AG09309 (cell line): ENCODE measurements at regions not wholly inside any gene's neighbourhood (a gene's known extent, or its start where the extent isn't known, plus 50 kb on each side); places are given as distances from the start of the nearest gene placed in this dataset.

Experiments used
- DNase-seq: peaks from one replicate; pipeline ENCODE4 v3.0.0-alpha.2; 2010; ENCODE audit warnings: low read depth
- H3K4me3 ChIP-seq: 2 replicates; pipeline ENCODE4 v1.5.1; 2011; ENCODE audit warnings: mild to moderate bottlenecking, low read depth, low read length, moderate library complexity; ENCODE audit not compliant: control insufficient read depth
- TF ChIP-seq, protein P1 (sequence below): IDR thresholded peaks from 2 replicates; pipeline ENCODE4 v1.5.1; 2011; ENCODE audit warnings: mild to moderate bottlenecking, low read depth, low read length, inconsistent platforms; ENCODE audit not compliant: insufficient read depth, control insufficient read depth; ENCODE audit errors: missing control alignments

DNA sequence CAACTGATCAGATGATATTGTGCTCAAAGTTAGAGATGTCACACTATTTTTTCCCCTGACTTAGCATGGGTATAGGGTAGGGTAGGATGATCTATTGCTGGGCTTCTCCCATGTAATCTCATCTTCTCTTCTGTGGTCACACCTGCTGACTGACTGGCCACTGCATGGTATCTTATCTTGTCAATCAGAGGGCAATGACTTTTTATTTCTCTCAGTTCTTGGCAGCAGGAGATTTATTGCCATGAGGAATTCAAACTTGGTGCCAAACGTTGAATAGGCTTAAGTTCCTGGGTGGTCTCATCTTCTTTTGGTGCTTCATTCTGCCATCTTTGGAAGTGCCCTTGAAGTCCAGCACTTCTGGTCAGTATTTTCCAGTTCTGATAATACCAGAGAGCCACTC lies 226.4 kb upstream of the POGK start:
- TF ChIP-seq, protein P1, sequence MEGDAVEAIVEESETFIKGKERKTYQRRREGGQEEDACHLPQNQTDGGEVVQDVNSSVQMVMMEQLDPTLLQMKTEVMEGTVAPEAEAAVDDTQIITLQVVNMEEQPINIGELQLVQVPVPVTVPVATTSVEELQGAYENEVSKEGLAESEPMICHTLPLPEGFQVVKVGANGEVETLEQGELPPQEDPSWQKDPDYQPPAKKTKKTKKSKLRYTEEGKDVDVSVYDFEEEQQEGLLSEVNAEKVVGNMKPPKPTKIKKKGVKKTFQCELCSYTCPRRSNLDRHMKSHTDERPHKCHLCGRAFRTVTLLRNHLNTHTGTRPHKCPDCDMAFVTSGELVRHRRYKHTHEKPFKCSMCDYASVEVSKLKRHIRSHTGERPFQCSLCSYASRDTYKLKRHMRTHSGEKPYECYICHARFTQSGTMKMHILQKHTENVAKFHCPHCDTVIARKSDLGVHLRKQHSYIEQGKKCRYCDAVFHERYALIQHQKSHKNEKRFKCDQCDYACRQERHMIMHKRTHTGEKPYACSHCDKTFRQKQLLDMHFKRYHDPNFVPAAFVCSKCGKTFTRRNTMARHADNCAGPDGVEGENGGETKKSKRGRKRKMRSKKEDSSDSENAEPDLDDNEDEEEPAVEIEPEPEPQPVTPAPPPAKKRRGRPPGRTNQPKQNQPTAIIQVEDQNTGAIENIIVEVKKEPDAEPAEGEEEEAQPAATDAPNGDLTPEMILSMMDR, result no peak
- no peak overlapping the region for H3K4me3 ChIP-seq
- no peak for DNase-seq

DNA sequence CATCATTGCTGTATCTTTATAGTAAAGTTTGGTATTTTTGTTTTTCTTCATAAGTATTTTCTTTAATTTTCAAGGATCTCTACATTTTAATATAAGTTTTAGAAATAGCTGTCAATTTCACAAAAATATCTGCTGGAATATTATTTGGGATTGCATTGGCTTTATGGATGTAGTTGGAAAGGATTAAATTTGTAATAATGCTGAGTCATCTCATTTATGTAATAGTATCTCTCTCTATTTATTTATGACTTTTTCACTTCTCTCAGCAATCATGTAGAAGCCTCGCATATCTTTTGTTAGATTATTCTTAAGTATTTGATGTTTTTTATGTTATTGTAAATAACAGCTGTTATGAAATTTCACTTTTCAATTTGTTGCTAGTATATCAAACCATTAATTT lies 223.1 kb upstream of the POGK start:
- TF ChIP-seq, protein P1, result no peak
- H3K4me3 ChIP-seq, result no peak overlapping the region
- DNase-seq, result no peak

DNA sequence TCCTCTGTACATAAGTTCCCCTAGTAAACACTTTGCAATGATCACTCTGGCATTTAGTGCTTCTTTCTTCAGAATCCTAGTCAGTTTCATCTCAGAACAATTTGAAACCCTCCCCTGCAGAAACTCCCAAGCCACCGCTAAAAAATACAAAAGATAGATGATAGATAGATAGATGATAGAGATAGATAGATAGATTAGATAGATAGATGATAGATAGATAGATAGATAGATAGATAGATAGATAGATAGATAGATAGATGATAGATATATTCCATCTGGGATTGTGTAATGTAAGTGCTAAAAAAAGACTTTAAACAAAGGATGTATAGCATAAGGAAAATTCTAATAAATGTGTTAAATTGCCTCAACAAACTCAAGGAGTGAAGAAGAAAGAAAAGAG lies 212.6 kb upstream of the POGK start:
- TF ChIP-seq, protein P1, result no peak
- no peak for DNase-seq
- H3K4me3 ChIP-seq, result no peak overlapping the region

DNA sequence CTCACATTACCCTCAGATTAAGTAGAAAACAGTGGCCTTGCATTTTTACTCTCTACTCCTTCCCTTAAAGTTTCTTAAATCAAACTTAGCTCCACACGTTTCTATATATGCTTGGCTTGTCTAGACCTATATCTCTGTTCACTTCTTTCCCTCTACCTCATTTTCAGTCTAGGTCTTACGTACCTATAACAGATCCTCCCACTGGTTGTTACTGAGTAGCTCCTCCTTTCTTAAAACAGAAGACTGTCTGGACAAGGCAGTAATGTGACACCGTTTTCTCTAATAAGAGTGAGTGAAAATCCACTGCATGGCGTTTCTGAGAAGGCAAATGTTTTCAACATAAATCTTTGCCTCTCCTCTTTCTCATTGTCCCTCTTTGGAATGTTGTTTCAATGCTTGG lies 211.7 kb upstream of the POGK start:
- TF ChIP-seq, protein P1, result no peak
- no peak for DNase-seq
- no peak overlapping the region for H3K4me3 ChIP-seq

DNA sequence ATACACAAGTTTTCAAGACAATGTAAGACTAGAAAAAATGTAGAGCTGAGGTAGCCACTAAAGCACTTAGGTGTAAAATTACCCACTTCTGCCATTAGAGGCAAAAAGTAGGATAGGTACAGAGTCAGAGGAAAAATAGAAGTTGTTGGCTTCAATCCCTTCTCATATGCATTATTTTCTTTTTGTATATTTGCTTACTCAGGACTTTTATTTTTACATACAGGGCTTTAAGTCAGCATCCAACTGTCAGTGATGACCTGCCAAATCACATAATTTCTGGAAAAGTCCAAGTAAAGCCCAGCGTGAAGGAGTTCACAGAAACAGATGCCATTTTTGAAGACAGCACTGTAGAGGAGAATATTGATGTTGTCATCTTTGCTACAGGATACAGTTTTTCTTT lies 211.0 kb upstream of the POGK start:
- TF ChIP-seq, protein P1, result no peak
- no peak for DNase-seq
- H3K4me3 ChIP-seq, result no peak overlapping the region

DNA sequence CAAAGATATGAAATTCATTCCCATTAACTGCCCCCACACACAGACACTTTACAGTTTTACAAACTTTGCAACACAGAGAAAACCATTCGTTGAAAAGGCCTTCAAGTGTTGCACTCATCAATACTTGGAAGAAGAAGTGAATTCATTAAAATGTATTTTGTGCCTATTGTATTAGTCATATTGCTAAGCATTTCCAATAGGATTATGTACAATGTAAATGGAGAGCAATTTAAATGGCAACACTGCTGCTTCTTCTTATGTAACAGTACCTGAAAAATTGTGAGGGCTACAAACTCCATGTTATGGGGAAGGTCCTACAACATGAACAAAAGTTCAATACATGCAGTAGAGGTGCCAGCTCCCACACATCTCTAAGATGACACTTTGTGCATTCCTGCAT lies 209.3 kb upstream of the POGK start:
- TF ChIP-seq, protein P1, result no peak
- no peak overlapping the region for H3K4me3 ChIP-seq
- no peak for DNase-seq

DNA sequence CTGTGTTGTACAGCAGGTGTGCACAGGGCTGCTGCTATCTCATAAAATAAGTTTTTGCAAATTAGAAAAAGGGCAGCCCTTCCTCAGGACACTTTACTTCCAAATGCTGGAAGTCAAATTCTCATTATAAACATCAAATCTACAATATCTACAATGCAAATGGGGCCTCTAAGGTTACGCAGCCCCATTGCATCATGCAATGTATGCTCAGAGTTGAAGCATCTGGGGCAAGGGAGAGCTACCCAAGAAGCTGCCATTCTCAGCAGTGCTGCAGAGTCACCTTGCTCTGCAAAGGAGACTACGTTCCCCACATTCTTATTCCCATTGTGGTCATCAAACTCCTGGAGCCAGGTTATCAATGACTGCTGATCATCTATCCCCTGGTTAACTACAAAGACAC lies 208.9 kb upstream of the POGK start:
- TF ChIP-seq, protein P1, result no peak

More for the DNA sequence above, 208.9 kb upstream of the POGK start:
- H3K4me3 ChIP-seq, result no peak overlapping the region
- no peak for DNase-seq
